SU-DHL-6 (cell line): ENCODE measurements at regions not wholly inside any gene's neighbourhood (a gene's known extent, or its start where the extent isn't known, plus 50 kb on each side); places are given as distances from the start of the nearest gene placed in this dataset.
"Not testable (repeated sequence)": the region's sequence is repeated elsewhere in the genome, so short reads cannot be mapped to it uniquely, and the experiment has no call there.

Source experiments
- CTCF ChIP-seq: fragments of 200-600 bp; sonication (generic); IDR thresholded peaks from one replicate; pipeline ENCODE4 v1.5.1; 2017; ENCODE audit warnings: antibody characterized with exemption, mild to moderate bottlenecking, low read length, moderate library complexity; ENCODE audit not compliant: insufficient read depth, poor library complexity, severe bottlenecking
- EZH2phosphoT487 ChIP-seq: fragments of 200-600 bp; sonication (generic), shearing (Covaris generic); conservative IDR thresholded peaks from 2 replicates; pipeline ENCODE4 v1.6.1; 2018; ENCODE audit warnings: mild to moderate bottlenecking, antibody characterized with exemption, low read length, moderate library complexity, mixed read lengths

GRCh38 chr11:25263861-25264260, 767.0 kb downstream of the LUZP2 start:
- not testable (repeated sequence) for TF ChIP-seq CTCF, EZH2phosphoT487
